ENCODE measurements at regions not wholly inside any gene's neighbourhood (a gene's known extent, or its start where the extent isn't known, plus 50 kb on each side); places are given as distances from the start of the nearest gene placed in this dataset.

GRCh38 chr4:156146571-156146970 is 192.9 kb upstream of the CTSO start:
- TF ChIP-seq CTCF (IDR thresholded peaks at IDR 0.05) = no peak
- no peak for TF ChIP-seq EP300 (IDR thresholded peaks at IDR 0.05)

All from suprapubic skin (tissue), 3 donors.